Dermis blood vessel endothelial cell (primary cell): ENCODE measurements at regions not wholly inside any gene's neighbourhood (a gene's known extent, or its start where the extent isn't known, plus 50 kb on each side); places are given as distances from the start of the nearest gene placed in this dataset.
A peak's percentile ranks its signal among the peaks of the same experiment; 100 is the strongest.

Source experiments
- DNase-seq: peaks from one replicate; pipeline ENCODE4 v3.0.0; 2010

- no peak for DNase-seq
These were observed 285.1 kb downstream of the TNS1 start for GRCh38 chr2:217717646-217718045.

DNA sequence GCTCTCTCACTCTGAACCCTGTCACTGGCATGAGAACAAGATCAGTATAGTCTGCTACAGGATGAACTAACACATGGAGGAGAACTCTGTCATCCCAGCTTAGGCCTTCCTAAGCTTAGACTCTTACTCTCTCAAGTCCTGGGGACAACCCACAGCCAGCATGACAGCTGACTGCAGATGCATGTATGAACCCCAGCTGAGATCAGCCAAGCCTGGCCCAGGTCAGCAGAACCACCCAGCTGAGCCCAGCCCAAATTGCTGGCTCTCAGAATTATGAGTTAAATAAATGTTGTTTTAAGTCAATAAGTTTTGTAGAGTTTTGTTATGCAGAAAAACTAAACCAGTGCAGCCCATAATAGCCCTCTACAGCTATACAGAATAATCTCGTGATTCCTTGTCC is 287.3 kb downstream of the TNS1 start:
- DNase-seq, result no peak

DNA sequence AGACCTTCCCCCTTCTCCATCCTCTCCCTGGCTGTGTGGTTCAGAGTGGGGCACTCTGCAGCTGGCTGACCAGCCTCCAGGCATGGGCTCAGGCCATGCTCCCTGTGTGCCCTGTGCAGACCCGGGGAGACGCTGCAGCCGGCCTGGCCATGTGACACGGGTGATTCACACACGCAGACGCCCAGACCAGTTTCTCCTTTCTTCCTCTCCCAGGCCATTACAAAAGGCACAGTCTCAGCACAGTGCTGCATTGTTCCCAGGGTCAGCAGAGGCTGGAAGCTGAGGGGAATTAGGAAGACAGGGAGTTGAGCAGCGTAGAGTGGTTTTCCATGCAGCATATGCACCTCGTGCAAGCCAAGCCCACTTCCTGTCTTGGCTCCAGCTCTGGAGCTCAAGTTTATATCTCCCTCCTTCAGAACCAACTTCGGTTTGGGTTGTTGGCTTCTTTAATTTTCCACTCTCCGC is 288.5 kb downstream of the TNS1 start:
- DNase-seq, result no peak

DNA sequence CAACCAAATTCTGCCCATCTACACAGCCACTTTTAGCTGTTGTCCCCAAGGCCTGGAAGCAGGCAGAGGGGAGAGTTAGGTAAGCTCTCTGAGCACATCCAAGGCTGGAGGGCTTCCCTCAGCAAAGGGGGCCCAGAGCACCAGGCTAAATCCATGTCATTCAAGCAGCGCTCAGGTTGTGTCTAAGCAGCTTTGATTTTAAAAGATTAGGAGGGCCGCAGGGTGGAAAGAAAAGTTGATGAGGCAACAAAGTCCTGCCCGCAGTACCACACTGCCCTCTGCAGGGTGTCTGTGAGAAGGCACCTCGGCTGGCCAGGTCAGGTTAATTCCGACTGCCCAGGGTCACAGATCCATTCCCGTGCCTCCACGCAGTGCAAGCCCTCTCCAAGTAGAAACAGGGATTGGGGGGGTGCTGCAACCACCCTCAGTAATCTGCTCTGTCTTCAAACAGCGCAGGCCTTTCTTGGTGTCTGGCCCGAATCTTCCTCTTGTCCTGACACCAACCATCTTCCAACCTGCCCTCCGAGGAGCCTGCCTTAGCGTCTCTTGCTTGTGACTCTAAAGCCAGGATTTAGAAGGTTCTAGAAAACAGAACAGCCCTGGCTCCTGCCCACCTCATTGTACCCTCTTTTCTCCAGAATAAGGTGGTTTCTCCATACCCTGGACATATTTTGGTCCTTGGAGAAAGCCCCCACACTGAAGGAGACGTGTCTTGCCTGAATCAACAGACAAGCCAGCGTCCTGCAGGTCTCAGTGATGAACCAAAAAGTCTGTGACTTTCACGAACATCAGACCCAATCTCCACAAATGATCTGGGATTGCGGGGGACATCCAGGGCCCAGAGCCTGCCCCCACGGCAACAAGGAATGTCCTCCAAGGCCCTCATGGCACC is 289.2 kb downstream of the TNS1 start:
- DNase-seq, result peak; percentile 77

DNA sequence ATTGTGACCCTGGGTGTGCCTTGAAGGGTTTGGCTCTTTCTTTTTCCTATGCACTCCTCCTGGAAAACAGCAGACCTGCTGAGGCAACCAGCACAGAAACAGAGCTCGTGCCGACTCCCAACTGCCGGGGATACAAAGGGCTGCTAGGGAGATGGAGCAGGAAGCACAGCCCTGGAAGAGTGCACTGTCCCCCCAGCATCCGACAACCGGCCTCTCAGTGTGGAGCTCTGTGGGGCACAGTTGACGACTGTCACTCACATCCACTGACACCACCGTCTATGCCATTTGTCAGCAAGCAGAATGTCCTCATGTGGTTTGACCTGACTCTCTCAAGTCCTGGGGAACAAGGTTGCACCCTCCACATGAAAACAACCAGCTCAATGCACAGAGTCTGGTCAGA is 290.4 kb downstream of the TNS1 start:
- no peak for DNase-seq

- no peak for DNase-seq
These were observed 291.6 kb downstream of the TNS1 start for GRCh38 chr2:217711188-217711587.

- no peak for DNase-seq
These were observed 292.5 kb downstream of the TNS1 start for GRCh38 chr2:217710211-217710765.

GRCh38 chr2:217709478-217710210 is 293.2 kb downstream of the TNS1 start:
- DNase-seq, result no peak

DNA sequence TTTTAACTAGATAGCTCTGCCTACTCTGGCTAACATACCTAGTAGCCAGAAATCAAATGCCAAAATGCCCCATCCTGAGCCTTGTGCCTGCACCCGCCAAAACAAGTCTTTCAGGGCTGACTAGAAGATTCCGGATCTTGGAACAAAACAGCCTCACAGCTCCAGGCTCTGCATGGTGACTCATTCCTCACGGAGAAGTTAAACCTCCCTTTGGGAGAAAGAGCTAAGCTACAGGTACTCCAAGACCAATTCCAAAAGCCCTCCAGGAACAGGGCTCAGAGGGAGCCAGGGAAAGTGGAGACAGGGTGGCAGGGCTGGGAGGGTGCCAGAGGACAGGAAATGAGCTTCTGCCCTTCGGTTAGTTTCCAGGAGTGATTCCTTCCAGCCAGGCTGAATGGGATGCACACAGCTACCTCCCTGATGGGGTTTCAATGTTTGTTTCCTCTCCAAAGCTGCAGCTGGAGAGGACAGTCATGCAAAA is 295.6 kb downstream of the TNS1 start:
- DNase-seq, result no peak

DNA sequence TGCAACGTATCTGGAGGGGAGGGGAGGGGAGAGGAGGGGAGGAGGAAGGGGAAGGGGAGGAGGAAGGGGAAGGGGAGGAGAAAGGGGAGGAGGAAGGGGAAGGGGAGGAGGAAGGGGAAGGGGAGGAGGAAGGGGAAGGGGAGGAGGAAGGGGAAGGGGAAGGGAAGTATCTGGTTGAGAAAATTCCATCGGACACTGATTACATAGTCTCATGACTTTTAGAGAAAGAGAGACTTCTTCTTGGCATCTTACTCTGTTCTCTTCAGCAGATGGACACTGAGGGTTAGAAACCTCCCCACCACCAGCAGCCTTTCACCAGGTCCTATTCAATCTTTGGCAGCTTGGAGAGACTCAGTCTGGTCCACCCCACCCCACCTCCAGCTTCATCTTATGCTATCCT is 296.3 kb downstream of the TNS1 start:
- no peak for DNase-seq

DNA sequence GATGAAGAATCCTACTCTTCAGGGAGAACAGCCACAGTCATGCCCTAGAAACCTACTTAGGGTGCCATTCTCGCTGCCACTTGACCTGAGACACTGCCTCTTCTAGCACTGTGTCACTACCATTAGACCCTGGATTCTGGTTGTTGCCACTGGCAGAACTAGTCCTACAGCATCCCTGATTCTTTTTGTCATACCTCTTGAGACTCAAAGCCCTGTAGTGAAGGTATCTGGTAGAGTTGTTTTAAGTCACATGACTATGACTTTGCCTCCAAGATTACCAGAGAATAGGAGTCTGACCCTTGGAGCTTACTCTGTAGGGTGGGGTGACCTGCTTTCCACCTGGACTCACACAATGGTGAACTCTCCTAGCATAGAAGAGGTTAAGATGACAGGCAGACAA is 296.7 kb downstream of the TNS1 start:
- DNase-seq, result no peak

- no peak for DNase-seq
These were observed 297.3 kb downstream of the TNS1 start for GRCh38 chr2:217705461-217705860.

- DNase-seq, result no peak
These were observed 298.8 kb downstream of the TNS1 start for GRCh38 chr2:217703999-217704398.

DNA sequence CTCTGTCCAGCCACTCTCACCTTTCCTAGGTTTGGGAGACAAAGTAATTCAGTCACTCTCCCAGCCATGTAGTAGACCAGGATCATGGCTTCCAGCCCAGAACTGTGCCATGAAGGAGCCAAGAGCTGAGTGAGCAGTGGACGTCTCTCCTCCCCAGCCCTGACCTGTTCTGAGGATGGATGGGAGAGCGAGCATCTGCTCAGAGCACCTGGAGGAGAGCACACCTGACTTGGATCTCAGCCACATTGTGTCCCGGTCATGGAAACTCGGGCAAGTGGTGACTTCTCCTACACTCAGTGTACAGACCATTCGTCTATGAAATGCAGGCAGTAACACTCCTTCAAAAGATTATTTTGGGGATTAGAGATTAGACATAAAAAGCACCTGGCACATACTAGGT is 299.7 kb downstream of the TNS1 start:
- no peak for DNase-seq

- DNase-seq, result no peak
These were observed 301.2 kb downstream of the TNS1 start for GRCh38 chr2:217701622-217702021.

DNA sequence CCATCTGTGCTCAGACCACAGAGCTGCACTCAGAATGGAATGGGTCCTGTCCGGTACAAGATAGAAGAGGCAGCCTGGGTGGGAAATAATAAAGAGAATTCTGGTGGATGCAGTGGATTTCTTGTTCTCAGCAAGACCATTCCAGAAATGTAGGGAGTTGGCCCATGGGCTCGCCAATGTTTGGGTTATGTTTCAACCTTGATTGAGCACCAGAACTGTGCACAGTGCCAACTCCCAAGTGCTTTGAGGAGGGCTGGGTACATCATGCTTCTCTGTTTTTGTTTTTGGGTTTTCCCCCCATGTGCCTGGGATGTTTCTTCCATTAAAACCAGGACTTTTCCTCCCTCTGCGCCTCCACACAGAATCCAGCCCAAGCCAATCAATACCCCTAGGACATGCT is 304.1 kb downstream of the TNS1 start:
- no peak for DNase-seq

DNA sequence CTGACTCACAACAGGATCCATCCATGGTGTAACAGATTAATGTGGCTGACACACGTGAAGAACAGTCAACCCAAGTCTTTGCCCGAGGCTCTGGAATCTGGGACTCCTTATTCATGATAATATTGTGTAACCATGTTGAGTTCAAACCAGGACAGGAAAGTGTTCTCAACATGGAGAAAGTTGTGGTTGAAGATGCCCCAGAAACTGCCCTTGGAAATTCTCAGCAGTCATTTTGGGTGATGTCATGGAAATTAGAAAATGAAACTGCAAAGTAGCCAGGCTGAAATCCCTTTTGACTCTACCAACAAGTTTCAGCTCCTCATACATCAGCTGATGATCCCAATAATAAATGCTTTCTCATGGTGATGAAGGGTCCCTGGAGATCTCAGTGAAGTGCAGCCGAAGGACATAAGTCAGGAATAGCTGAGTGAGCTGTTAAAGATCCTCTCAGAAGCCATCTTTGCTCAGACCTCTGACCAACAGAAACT is 307.7 kb downstream of the TNS1 start:
- no peak for DNase-seq

DNA sequence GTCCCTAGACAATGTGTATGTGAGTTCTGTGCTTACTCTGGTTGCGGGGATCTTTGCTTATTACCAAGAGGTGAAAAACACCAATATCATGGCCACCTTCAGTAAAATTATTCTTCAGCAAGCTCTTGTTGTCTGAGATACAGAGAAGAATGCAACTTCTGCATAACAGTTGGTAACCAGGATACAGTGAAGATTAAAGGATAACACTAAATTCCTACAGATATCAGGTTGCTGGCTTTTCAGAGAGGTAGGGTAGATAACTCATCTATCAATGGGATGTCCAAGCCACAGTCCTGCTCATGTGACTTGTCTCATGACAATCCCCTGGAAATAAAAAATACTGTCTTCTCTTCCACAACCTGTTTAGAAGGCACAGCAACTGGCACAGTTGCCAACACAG is 308.5 kb downstream of the TNS1 start:
- no peak for DNase-seq

- DNase-seq, result no peak
These were observed 309.4 kb downstream of the TNS1 start for GRCh38 chr2:217693363-217693762.

DNA sequence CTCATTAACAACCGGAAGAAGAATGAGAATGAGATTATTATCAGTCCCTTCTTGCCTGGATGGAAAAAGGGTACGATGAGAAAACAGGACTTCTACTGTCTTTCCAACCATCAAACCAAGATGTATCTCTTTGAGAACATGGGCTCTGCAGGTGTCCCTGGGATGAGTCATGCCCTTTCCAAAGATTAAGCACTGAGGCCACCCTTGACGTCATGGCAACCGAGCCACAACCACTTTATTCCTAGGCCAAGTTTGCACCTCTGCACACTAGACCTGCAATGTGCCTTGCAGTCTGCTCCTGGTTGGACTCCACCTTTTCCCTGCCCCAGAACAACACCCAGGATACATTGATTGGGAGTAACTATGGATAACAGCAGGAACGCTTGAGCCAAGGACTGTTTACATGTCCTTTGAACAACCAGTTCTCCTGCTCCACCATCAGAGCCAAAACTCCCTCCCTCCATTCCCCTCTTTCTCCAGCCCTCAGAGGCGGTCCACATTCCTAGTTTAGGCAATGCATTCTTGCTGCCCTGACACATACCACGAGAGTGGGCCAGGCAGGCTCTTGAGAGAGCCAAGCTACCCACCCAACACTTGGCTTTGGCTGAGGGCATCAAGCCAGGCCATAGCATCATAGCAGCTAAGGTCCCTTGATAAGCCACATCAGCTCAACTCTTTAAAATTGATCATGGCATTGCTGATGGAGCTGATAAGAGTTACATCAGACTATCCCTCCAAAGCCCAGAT is 310.7 kb downstream of the TNS1 start:
- DNase-seq, result no peak

DNA sequence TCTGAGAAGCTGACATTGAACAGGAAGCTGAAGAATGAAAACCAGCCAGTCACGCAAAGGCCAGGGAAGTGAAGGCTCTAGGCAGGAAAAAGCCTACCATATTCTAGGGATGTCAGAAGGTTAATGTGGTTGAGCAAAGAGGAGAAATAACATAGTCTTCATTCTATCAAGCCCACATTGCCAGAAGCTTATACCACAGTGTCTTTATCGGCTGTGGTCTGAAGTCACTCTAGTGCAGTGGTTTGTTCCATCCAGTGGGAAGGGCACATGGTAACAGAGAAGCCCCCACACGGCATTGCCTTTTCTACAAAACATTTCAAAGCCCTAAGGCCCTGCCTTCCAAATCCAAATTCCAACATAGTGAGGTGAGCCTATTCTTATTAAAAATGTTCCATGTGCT is 311.3 kb downstream of the TNS1 start:
- no peak for DNase-seq

DNA sequence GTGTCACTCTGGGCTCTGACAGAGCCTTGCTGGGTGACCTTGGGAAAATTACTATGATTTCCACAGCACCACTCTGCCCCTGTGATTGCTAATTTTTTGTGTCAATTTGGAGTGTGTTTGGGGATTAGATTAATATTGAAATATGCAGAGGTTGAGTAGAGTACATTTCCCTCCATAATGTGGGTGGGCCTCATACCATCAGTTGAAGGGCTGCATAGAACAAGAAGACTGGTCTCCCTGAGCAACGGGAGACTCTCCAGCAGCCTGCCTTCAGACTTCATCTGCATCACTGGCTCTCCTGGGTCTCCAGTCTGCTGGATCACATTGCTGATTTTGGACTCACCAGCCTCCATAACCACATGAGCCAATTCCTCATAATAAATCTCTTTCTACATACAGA is 313.7 kb downstream of the TNS1 start:
- DNase-seq, result no peak

- DNase-seq, result no peak
These were observed 314.3 kb downstream of the TNS1 start for GRCh38 chr2:217688494-217688893.
